H9 (cell line): ENCODE measurements at regions not wholly inside any gene's neighbourhood (a gene's known extent, or its start where the extent isn't known, plus 50 kb on each side); places are given as distances from the start of the nearest gene placed in this dataset.

Source experiments
- DNase-seq: peaks from one replicate; pipeline ENCODE4 v3.0.0-alpha.2; 2017
- H2AFZ ChIP-seq: one replicate; pipeline ENCODE4 v1.6.1; 2013; ENCODE audit warnings: mild to moderate bottlenecking, low read length, control low read depth, moderate library complexity
- H2AK5ac ChIP-seq: 2 replicates; pipeline ENCODE4 v1.6.1; 2013; ENCODE audit warnings: low read length, control low read depth, mixed read lengths; ENCODE audit not compliant: insufficient read length
- H2BK120ac ChIP-seq: one replicate; pipeline ENCODE4 v1.6.1; 2013; ENCODE audit warnings: low read depth, mild to moderate bottlenecking, low read length, control low read depth, inconsistent platforms; ENCODE audit not compliant: poor library complexity, severe bottlenecking
- H2BK12ac ChIP-seq: 2 replicates; pipeline ENCODE4 v1.6.1; 2013; ENCODE audit warnings: low read length, control low read depth, mixed read lengths, low read depth; ENCODE audit not compliant: insufficient read length
- H2BK15ac ChIP-seq: 2 replicates; pipeline ENCODE4 v1.6.1; 2013; ENCODE audit warnings: low read depth, low read length, control low read depth
- H2BK20ac ChIP-seq: one replicate; pipeline ENCODE4 v1.6.1; 2013; ENCODE audit warnings: low read depth, mild to moderate bottlenecking, low read length, control low read depth, inconsistent platforms; ENCODE audit not compliant: poor library complexity, severe bottlenecking
- H2BK5ac ChIP-seq: 2 replicates; pipeline ENCODE4 v1.6.1; 2013; ENCODE audit warnings: low read length, control low read depth, mixed read lengths; ENCODE audit not compliant: insufficient read length
- H3K14ac ChIP-seq: 2 replicates; pipeline ENCODE4 v1.6.1; 2013; ENCODE audit warnings: low read length, control low read depth; ENCODE audit not compliant: insufficient read depth
- H3K18ac ChIP-seq: 2 replicates; pipeline ENCODE4 v1.6.1; 2013; ENCODE audit warnings: low read depth, mild to moderate bottlenecking, mixed read lengths, low read length, control low read depth; ENCODE audit not compliant: insufficient read length
- H3K23ac ChIP-seq: 2 replicates; pipeline ENCODE4 v1.6.1; 2013; ENCODE audit warnings: low read length, control low read depth, mixed read lengths, low read depth; ENCODE audit not compliant: insufficient read length
- H3K23me2 ChIP-seq: 2 replicates; pipeline ENCODE4 v1.6.1; 2013; ENCODE audit warnings: low read depth, mild to moderate bottlenecking, mixed read lengths, low read length, control low read depth; ENCODE audit not compliant: insufficient read length, poor library complexity, severe bottlenecking
- H3K27ac ChIP-seq: 2 replicates; pipeline ENCODE4 v1.5.1; 2013; ENCODE audit warnings: low read length, control low read depth, mixed read lengths, low read depth; ENCODE audit not compliant: insufficient read length
- H3K27me3 ChIP-seq: 2 replicates; pipeline ENCODE4 v1.6.1; 2013; ENCODE audit warnings: low read length, control low read depth, inconsistent platforms; ENCODE audit not compliant: insufficient read depth
- H3K4ac ChIP-seq: 2 replicates; pipeline ENCODE4 v1.6.1; 2013; ENCODE audit warnings: low read depth, mild to moderate bottlenecking, control low read depth, inconsistent platforms, low read length, moderate library complexity
- H3K4me1 ChIP-seq: 2 replicates; pipeline ENCODE4 v1.6.1; 2013; ENCODE audit warnings: low read length, control low read depth, inconsistent platforms; ENCODE audit not compliant: insufficient read depth
- H3K4me2 ChIP-seq: 2 replicates; pipeline ENCODE4 v1.6.1; 2013; ENCODE audit warnings: low read length, control low read depth, mixed read lengths; ENCODE audit not compliant: insufficient read length, insufficient read depth
- H3K56ac ChIP-seq: 2 replicates; pipeline ENCODE4 v1.6.1; 2013; ENCODE audit warnings: low read depth, mild to moderate bottlenecking, mixed read lengths, low read length, control low read depth; ENCODE audit not compliant: insufficient read length
- H3K79me1 ChIP-seq: 2 replicates; pipeline ENCODE4 v1.6.1; 2013; ENCODE audit warnings: low read depth, mild to moderate bottlenecking, moderate library complexity, low read length, control low read depth, inconsistent platforms; ENCODE audit not compliant: insufficient read depth, poor library complexity, severe bottlenecking
- H3K79me2 ChIP-seq: 2 replicates; pipeline ENCODE4 v1.6.1; 2013; ENCODE audit warnings: low read length, control low read depth, inconsistent platforms; ENCODE audit not compliant: insufficient read depth
- H3K9ac ChIP-seq: 2 replicates; pipeline ENCODE4 v1.6.1; 2013; ENCODE audit warnings: low read length, control low read depth, mixed read lengths; ENCODE audit not compliant: insufficient read length; ENCODE audit errors: extremely low read depth
- H3K9me3 ChIP-seq: one replicate; pipeline ENCODE4 v1.6.1; 2013; ENCODE audit warnings: low read depth, low read length, inconsistent platforms; ENCODE audit not compliant: control insufficient read depth
- H3T11ph ChIP-seq: one replicate; pipeline ENCODE4 v1.6.1; 2013; ENCODE audit warnings: mild to moderate bottlenecking, low read length, control low read depth, inconsistent platforms
- H4K20me1 ChIP-seq: one replicate; pipeline ENCODE4 v1.6.1; 2013; ENCODE audit not compliant: control insufficient read depth, insufficient read length, insufficient read depth
- H4K5ac ChIP-seq: 2 replicates; pipeline ENCODE4 v1.6.1; 2013; ENCODE audit warnings: low read depth, mild to moderate bottlenecking, mixed read lengths, low read length, control low read depth; ENCODE audit not compliant: insufficient read length
- H4K8ac ChIP-seq: replicated peaks from 2 replicates; pipeline ENCODE4 v1.6.1; 2013; ENCODE audit warnings: low read length, control low read depth, mixed read lengths, low read depth; ENCODE audit not compliant: insufficient read length
- H4K91ac ChIP-seq: 2 replicates; pipeline ENCODE4 v1.6.1; 2013; ENCODE audit warnings: low read depth, mild to moderate bottlenecking, moderate library complexity, mixed read lengths, low read length, control low read depth; ENCODE audit not compliant: insufficient read length
- H3K27ac Mint-ChIP-seq, 3 experiments: 2 replicates in 2 of 3; 3 replicates in 1 of 3; pipeline ENCODE4 v1.8.0; 2020 to 2021; ENCODE audit warnings: mixed read lengths in 3 of 3, mild to moderate bottlenecking in 1 of 3, moderate library complexity in 1 of 3
- H3K27me3 Mint-ChIP-seq: 2 replicates; pipeline ENCODE4 v1.8.0; 2021; ENCODE audit warnings: low read depth, mild to moderate bottlenecking, moderate library complexity, mixed read lengths
- H3K36me3 Mint-ChIP-seq, 3 experiments: 2 replicates in 2 of 3; 3 replicates in 1 of 3; pipeline ENCODE4 v1.8.0; 2020 to 2021; ENCODE audit warnings: low read depth in 3 of 3, mixed read lengths in 3 of 3; ENCODE audit not compliant: insufficient read depth in 1 of 3
- H3K4me1 Mint-ChIP-seq, 2 experiments: 2 replicates each; pipeline ENCODE4 v1.8.0; 2020; ENCODE audit warnings: mixed read lengths in 2 of 2
- H3K4me3 Mint-ChIP-seq, 2 experiments: 2 replicates in 1 of 2; 3 replicates in 1 of 2; pipeline ENCODE4 v1.8.0; 2020 to 2021; ENCODE audit warnings: mild to moderate bottlenecking in 2 of 2, mixed read lengths in 2 of 2, moderate library complexity in 1 of 2
- H3K9me3 Mint-ChIP-seq, 2 experiments: 2 replicates in 1 of 2; 3 replicates in 1 of 2; pipeline ENCODE4 v1.8.0; 2020; ENCODE audit warnings: mild to moderate bottlenecking in 2 of 2, mixed read lengths in 2 of 2, moderate library complexity in 1 of 2
- CTCF ChIP-seq: fragments of 200-600 bp; sonication (generic); conservative IDR thresholded peaks from 3 replicates; pipeline ENCODE4 v1.8.0; 2021; ENCODE audit warnings: antibody characterized with exemption, mild to moderate bottlenecking
- WGBS: extraction: QIAGEN DNeasy Blood & Tissue Kit; methylation state at CpG from one replicate; pipeline ENCODE4 v1.1.7; 2013; ENCODE audit warnings: missing lambda C conversion rate, low lambda C conversion rate, mixed read lengths; ENCODE audit not compliant: insufficient read length; ENCODE audit errors: extremely low coverage; 5-methylcytosine and 5-hydroxymethylcytosine counted together

- no peak for DNase-seq
- WGBS: no CpG with 5 or more reads among the region's 4 CpGs
- no peak for TF ChIP-seq CTCF
Measured at GRCh38 chr21:24217151-24217550, 1390.1 kb downstream of the MRPL39 start.

More at GRCh38 chr21:24217151-24217550, 1390.1 kb downstream of the MRPL39 start:
- Histone ChIP-seq H3T11ph (no peak overlapping the region), H2BK15ac (no peak overlapping the region), H3K18ac (no peak overlapping the region), H4K91ac (no peak overlapping the region), H2BK20ac (no peak overlapping the region), H3K4ac (no peak overlapping the region), H3K9ac (no peak overlapping the region), H4K8ac (no peak overlapping the region), H3K23ac (no peak overlapping the region), H3K4me1 (no peaks in the 10 kb centered on the region), H2BK5ac (no peak overlapping the region), H3K4me2 (no peak overlapping the region), H4K20me1 (no peaks in the 10 kb centered on the region), H3K9me3 (no peaks in the 10 kb centered on the region), H2BK120ac (no peak overlapping the region), H3K79me2 (no peaks in the 10 kb centered on the region), H2AK5ac (no peak overlapping the region), H3K14ac (no peak overlapping the region), H2AFZ (no peak overlapping the region), H3K56ac (no peak overlapping the region), H3K27ac (no peak overlapping the region), H3K79me1 (no peaks in the 10 kb centered on the region), H2BK12ac (no peak overlapping the region), H3K23me2 (no peaks in the 10 kb centered on the region), H4K5ac (no peak overlapping the region), H3K27me3 (no peaks in the 10 kb centered on the region)
- no peaks in the 10 kb centered on the region for H3K4me1 Mint-ChIP-seq
- H3K27ac Mint-ChIP-seq: no peak overlapping the region
- no peaks in the 10 kb centered on the region for H3K27me3 Mint-ChIP-seq
- no peak overlapping the region for H3K4me3 Mint-ChIP-seq
- H3K9me3 Mint-ChIP-seq: peaks cover 24 to 44% of the 10 kb centered on the region in 2 experiments
- H3K36me3 Mint-ChIP-seq: no peaks in the 10 kb centered on the region; a peak in 1 of 7 replicates
